UCSD-AML1 (cell line): ENCODE measurements at regions not wholly inside any gene's neighbourhood (a gene's known extent, or its start where the extent isn't known, plus 50 kb on each side); places are given as distances from the start of the nearest gene placed in this dataset.

Experiments
- DNase-seq: peaks from one replicate; lab custom pipeline; 2025; ENCODE audit not compliant: unreplicated experiment; lab: John Stamatoyannopoulos, UW

DNA sequence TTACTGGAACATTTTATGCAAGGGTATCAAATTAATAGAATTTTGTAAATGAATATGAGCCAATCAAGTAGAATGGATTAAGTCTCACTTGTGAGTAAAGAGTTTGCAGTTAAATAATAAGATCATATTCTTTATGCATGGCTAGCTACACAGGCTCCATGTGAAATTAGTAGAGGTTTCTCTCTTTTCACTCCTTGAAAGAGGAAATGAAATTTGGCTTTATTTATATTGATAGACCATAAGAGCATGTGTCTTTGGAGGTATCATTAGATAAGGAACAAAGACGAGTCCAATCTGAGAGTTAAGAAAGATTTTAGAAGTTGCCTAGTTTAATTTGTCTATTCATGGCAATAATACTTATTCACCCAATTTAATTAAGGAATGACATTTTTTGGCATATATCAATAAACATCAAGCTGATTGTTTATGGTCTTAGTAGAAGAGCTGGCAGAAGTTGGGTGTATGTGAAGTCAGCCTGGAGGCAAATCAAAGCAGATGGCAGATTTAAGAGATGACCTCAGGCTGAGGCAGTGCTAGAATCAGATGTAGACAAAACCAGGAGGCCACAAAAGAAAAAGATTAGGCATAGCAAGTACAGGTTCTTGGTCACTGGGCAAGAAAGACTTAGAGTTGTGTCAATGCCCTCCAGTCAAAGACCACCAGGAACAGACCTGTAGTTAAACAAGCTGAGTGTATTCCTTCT, 406.5 kb upstream of the ARHGEF26 start:
- no peak for DNase-seq

DNA sequence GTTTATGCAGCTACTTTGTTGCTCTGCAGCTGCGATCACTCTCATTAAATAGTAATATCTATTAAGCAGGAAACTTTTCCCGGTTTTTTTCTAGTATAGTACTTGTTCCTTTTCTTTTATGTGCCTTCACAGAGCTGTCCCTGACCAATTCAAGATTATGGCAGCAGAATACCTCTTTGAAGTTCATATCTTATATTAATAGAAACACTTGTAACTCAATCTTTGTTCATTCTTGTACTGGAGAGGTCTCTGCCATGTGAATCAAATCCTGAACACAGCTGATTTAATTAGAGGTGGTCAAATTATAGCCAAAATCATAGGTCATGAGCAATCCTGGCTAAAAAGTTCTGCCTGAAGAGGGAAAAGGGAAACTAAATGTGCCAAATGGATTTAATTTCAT, 399.0 kb upstream of the ARHGEF26 start:
- no peak for DNase-seq

DNA sequence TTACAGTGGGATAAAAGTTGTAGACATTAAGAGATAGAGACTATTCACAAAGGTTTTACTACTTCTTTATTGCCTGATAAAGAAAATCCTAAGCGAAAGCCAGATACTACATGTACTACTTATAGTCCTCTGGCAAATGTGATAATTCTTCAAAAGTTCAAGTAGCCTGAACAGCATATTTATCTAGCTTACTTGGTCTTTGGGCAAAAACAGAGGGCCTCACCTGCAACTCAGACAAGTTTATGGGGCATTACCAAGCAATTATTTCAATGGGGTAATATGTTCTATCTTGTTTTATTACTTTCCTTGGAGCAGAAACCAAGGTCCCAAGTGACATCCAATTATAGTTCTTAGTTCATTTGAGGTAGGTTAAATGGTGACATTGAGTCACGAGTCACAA, 390.1 kb upstream of the ARHGEF26 start:
- no peak for DNase-seq

DNA sequence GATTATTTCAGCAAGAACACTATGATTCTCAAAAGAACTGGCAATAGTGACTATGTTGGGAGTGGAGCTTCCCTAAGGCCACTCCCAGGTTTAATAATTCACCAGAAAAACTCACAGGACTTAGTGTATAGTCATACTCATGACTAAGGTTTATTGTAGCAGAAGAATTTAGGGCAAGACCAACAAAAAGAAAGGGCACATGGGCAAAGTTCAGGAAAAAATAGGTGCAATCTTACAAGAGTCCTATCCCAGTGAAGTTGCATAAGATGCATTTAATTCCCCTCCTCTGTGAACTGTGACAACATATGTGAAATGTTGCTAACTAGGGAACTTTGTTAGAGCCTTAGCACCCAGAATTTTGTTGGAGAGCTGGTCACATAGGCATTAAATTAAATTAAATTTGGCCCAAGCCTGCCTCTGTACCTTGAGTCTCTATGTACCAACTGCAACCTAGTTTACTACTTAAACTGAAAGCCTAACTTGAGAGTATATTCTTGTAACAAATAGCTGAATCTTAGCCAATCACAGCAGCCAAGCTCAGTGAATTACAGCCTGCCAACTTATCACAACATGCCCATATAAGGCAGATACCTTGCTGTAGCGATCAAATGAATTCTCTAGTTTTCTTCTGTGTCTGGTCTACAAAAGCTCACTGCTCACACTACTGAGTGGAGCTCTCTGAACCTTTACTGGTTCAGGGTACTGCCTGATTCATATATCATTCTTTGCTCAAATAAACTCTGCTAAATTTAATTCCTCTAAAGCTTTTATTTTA, 386.2 kb upstream of the ARHGEF26 start:
- no peak for DNase-seq

DNA sequence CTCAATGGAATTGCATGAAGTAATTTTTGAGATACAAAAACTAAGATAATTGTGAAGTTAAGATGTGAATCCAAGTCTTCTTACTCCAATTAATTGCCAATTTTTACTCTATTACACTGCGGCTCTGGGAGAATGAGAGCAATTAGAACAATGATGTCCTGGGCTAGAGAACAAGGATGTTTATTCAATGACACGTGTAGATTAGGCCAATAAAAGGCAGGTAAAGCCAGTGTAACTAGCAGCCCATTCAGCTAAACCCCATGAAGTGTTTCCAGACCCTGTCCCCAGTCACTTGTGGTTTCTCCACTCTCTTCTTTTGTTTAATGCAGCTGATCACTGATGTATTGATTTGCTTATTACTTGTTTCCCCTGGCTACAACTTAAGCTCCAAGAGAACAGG, 381.1 kb upstream of the ARHGEF26 start:
- DNase-seq: no peak

DNA sequence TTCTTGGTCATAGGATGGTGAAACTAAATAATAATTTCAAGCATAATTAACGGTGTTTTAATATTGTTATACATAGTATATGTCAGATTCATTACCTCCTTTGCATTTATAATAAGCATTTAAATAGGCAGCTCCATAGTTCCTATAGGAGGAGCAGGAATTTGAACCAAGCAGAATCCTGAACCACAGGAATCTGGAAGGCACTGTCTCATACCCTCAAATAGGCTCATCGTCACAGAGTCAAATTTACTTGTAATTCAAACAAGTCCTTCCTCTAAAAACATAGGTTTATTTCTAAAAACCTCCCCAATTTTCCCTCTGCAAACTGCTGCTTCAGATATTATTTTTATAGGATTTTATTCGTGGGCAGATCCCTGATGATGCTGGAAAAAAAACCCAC, 376.3 kb upstream of the ARHGEF26 start:
- no peak for DNase-seq

DNA sequence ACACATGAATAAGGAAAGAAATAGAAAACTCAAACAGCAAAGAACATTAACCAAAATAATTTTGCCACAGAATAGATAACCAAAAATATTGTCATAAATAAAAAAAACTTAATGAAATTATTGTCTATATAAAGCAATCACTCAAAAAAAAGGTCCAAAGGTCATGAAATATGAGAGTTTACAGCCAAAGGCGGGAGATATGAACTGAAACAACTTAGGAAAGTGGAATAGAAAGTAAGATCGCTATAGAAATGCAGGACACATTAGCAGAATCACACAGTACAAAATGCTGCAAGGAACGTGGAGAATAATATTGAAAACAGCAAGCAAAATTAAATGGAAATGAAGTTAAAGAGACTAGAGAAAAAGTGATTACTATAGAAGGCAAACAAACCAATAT, 375.0 kb upstream of the ARHGEF26 start:
- no peak for DNase-seq

DNA sequence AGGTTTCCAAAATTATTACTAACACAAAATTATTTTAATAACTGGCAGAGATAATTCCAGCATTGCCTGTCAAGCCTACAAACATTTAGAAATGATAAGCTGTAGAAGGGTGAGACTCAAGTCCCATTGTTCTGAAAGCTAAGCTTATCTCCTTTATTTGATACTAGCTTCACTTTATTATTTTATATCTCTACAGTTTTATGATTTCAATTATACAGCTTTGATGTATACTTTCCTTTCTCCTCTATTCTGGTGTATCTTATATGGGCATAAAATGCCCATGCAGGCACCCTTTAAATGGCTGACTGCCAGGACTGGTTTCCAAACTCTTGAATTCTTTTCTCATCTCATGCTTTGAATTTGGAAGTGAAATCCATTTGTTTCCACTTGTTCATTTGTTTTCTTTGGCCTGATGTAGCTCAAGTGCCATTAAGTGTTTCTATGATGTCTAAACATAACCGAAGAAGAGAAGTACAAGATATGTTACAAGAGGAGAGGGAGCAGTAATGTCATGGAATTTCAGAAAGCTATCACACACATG, 372.1 kb upstream of the ARHGEF26 start:
- no peak for DNase-seq

DNA sequence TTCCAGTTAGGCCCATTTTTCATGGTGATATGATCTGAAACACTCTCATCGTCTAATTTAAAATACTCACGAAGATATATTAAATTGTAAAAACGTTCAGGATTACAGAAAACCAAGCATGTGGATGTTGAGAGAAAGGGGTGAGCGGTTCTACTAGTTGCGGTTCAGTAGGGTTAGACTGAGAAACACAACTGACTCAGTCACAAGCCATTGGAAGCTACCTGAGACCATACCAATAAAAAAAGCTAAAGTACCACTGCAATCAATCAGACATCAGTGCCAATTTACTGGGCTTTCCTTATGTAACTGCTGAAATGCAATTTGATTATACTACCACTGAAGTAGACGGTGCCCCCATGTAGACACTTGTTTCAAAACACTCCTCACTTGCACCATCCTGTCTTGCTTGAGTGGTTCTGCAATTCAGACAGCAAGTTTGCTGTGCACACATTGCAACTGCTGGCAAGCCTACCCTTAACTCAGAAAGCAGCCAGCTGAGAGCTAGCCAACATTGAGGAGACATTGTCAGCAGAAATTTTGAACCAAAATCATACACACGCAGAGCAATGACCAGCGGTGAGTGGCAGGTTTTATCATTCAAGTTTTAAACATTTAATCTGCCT, 368.7 kb upstream of the ARHGEF26 start:
- no peak for DNase-seq

DNA sequence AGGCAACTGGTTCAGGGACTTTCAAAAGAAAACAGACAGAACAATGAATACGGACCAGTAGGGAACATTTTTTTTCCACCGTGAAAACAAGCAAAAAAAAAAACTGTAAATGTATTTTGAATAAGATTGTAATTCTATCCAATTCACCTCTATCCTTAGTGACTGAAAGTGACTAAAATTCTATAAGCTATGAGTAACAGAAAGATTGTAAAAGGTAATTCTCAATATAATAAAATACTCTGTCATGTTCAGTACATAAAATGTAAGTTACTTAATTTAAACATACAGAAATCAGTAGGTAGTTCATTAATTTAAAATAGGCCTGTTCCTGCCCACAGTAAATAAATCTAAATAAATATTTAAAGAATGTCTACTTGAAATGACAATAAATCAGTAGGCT, 368.2 kb upstream of the ARHGEF26 start:
- no peak for DNase-seq

DNA sequence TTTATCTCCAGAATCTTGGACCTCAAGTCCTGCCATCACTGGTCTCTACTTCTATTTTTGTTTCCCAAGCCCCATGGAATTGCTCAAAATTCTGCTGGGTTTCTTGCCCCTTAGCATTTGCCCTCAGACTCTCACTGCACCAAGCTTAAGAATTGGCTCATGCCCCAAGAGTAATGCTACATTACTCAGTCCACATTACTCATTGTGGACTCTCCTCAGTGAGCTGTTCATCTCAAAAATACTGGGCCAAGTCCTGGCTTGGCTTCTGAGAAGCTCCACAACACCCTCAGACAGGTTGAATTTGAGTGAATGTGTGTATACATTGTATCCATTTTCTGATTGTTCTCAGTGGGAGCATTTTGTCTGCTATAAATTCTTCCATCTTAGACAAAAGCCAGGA, 364.4 kb upstream of the ARHGEF26 start:
- no peak for DNase-seq

DNA sequence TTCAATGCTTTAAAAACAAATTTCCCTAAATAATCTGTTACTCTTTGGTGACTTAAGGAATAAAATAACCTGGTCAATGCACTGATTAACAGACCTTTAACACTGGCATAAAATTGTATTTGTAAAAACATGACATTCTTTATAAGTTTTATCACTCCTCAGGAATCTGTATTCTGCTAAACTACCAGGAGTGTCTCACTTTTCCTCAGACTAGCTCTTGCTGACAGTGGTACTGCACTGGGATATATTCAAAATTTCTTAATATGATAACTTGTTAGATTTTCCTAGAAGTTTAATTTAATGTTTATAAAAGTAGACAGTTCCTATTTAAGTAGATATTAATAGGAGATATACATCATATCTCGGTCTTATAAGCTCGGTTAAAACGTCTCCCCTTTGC, 363.4 kb upstream of the ARHGEF26 start:
- no peak for DNase-seq

DNA sequence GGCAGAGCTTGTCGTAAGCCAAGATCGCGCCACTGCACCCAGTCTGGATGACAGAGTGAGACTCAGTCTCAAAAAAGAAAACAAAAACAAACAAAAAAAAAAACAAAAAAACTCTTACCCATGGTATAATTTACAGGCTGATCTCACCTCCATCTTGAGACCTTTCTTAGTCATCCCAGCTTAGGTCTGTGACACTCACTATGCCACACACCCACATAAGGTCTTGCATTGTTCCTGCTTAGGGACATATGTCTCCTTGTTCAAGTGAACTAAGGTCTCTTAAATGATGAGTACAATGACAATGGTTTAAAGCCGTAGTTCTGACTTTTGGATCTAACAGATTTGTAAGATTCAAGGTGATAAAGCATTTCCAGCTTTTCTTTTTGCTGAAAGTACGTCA, 360.2 kb upstream of the ARHGEF26 start:
- DNase-seq: no peak

DNA sequence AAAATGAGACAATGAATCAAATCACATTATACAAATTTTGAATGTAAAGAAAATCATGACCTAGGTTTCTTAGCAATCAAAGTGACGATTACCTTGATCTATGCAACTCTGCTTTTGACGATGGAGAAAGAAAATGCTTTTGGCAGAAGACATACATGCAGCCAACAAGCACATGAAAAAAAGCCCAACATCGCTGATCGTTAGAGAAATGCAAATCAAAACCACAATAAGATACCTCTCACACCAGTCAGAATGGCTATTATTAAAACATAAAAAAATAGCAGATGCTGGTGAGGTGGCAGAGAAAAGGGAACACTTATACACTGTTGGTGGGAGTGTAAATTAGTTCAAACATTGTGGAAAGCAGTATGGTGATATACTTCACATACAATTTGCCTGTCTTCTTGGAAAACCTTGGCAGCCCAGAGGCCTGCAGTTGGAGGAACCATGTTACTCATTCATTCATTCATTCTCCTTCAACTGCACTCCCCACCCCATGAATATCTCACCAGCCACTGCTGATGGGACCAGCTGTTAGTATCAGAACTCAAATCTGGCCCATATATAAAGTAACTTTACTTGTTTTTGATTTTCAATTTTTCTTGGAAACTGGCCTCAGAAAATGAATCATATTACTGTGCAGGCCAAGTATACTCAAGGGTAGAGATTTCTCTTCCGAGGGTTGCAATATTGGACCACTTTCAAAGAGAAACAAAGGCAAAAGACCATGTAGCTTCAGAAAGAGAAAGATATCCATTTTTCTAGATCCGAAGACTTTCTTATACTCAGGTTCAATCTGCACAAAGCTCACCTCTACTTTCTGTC, 358.6 kb upstream of the ARHGEF26 start:
- no peak for DNase-seq

DNA sequence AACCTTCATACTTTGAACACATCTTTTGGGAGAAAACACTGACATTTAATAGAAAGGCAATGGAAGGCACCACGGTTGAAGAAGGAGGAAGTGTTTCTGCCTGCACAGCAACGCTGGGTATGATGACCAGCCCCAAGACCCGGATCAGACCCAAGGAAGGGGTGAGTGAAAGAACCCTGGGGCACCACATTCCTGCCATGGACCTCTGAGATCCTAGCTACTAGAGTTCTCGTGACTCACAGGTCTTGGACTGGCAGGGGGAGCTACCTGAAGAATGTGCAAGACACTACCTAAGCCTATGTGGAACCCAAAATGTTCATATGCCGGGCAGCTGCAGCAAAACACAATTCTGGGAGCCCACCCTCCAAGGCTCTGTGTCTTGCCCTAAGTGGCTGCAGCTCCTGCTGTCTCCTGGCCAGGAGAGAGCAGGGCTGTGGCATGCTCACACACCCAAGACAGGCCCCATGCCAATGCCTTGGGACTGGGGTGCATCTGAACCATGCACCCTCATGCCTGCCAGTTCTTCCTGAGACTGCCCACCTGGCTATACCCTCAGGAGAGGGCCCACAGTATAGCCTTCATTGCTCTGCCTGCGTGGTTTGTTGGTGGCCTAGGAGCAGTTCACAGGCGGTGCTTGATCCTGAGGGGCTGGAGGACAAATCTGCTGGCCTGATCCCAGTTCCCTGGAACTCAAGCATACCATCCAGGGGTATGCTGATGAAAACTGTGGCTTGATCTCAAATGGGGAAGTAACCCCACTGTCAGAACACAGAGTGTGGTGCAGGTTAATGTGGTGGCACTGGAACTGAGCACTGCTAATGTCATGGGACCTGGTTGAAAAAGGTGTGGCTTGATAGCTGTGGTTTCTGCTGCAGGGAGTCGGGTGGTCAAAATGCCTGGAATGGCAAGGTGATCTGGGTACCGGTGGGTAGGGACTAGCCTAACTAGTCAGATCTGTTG, 353.3 kb upstream of the ARHGEF26 start:
- DNase-seq: no peak

DNA sequence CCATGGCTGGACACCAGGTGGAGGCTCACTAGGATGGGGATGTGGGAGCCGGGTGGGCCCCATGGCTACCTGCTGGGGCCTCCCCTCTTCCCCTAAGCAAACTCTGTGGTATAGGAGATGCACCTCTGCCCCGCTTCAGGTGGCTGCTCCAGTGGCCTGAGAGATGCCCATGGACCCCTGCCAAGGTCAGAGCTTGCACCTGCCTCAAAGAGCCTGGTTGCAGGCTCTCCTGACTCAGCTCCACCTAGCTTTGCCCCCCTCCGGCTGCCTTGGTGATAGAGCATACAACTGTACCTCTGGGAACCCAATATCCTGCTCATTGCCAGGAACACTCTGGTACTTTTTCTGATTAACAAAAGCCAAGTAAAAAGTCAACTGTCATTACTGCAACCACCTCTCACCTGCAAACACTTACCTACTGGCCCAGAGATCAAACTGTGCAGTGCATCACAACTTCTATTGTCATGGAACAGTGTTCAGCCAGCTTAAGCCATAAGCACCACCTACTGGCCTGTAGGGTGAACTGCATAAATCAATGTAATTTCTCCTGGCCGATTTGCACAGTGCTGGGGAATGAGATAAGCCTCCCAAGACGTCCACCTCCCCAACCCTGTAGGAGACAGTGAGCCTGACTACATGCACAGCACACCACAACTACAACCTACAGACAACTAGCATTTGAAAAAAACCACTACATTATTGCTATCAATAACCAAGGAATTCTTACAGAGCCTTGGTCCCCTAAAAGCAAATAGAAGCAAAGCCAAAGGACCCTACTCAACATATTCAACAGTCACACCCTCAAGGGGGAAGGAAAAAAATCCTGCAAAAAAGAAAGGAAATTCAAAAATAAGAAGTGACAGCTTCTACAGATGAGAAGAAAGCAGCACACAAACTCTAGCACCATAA, 352.4 kb upstream of the ARHGEF26 start:
- DNase-seq: peak; percentile 28

DNA sequence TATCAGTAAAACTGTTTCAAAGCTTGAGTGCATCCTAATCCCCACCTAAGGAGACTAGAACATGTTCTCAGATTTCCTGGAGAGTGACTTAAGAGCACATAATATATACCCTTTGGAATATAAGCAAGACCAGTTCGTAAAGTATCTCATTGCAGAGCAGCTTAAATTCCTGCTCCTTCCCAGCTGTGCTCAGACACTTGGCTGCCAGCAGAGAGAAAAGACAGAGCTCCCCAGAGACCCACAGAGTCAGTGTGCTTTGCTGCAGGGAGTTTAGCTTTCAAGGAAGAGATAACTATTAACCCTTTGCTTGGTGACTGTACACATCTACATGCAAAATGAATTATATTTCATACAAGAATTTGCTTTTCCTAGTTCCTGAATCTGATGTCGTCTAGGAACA, 338.1 kb upstream of the ARHGEF26 start:
- no peak for DNase-seq

DNA sequence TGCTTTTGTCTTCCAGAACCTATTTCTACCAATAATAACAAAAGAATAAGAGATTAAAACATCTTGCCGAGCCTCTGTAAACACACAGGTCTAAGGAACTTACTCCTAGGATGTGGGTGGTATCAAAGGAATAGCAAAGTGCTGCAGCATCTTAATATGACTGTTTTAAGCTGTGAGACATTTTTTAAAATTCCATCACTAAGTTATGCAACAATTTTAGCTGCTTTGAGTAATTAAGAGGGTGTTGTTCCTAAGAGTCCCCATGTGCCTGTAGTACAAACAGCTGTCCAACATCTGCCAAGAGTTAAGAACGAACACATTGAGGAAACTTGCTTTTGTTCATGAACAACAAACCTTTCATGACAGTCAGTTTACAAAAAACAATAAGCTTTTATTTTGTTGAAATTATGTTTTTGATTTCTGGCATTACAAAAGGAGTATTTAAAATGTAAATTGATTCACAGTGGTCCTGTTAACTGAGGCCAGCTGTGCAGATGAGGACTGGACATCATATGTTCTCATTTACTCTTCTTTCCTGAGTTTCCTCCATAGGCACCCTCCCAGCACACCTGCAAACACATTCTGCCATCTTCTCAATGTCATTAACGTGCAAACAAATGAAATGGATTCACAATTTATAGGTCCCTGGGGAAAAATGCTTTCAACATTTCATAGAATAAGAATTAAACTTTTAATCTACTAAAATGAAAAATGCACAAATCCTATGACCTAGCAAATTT, 337.3 kb upstream of the ARHGEF26 start:
- no peak for DNase-seq
